Activated CD4-positive, alpha-beta T cell treated with anti-CD3 and anti-CD28 coated beads, Interleukin-2, amount 50 U/mL, for 48 hours (primary cell): ENCODE measurements at regions not wholly inside any gene's neighbourhood (a gene's known extent, or its start where the extent isn't known, plus 50 kb on each side); places are given as distances from the start of the nearest gene placed in this dataset.
"Not testable (repeated sequence)": the region's sequence is repeated elsewhere in the genome, so short reads cannot be mapped to it uniquely, and the experiment has no call there.

Source experiments
- DNase-seq, 2 experiments: peaks; one replicate each; pipeline ENCODE4 v3.0.0-alpha.2; 2020

- no peak for DNase-seq
Measured at GRCh38 chrY:7720974-7721373, 809.4 kb upstream of the AMELY start.

GRCh38 chrY:7719271-7719670, 807.7 kb upstream of the AMELY start:
- no peak for DNase-seq

- DNase-seq: no peak
Measured at GRCh38 chrY:7718626-7719025, 807.1 kb upstream of the AMELY start.

- no peak for DNase-seq
Measured at GRCh38 chrY:7718126-7718525, 806.6 kb upstream of the AMELY start.

- no peak for DNase-seq
Measured at GRCh38 chrY:7714426-7714825, 802.9 kb upstream of the AMELY start.

- DNase-seq: not testable (repeated sequence)
Measured at GRCh38 chrY:7713738-7714137, 802.2 kb upstream of the AMELY start.

- DNase-seq: no peak
Measured at GRCh38 chrY:7712289-7712688, 800.7 kb upstream of the AMELY start.

GRCh38 chrY:7703578-7704140, 792.1 kb upstream of the AMELY start:
- no peak for DNase-seq

- DNase-seq: no peak
Measured at GRCh38 chrY:7702481-7702880, 790.9 kb upstream of the AMELY start.

GRCh38 chrY:7701676-7702075, 790.1 kb upstream of the AMELY start:
- no peak for DNase-seq

- DNase-seq: no peak
Measured at GRCh38 chrY:7697506-7697905, 786.0 kb upstream of the AMELY start.

GRCh38 chrY:7692701-7693100, 781.1 kb upstream of the AMELY start:
- DNase-seq: no peak

- DNase-seq: no peak
Measured at GRCh38 chrY:7687086-7687485, 775.5 kb upstream of the AMELY start.

- no peak for DNase-seq
Measured at GRCh38 chrY:7684546-7684945, 773.0 kb upstream of the AMELY start.

GRCh38 chrY:7682386-7682785, 770.8 kb upstream of the AMELY start:
- no peak for DNase-seq

- no peak for DNase-seq
Measured at GRCh38 chrY:7681426-7681825, 769.9 kb upstream of the AMELY start.

GRCh38 chrY:7674465-7674864, 762.9 kb upstream of the AMELY start:
- DNase-seq: no peak

GRCh38 chrY:7672796-7673195, 761.2 kb upstream of the AMELY start:
- DNase-seq: no peak

GRCh38 chrY:7663261-7663660, 751.7 kb upstream of the AMELY start:
- DNase-seq: no peak

GRCh38 chrY:7659047-7659446, 747.5 kb upstream of the AMELY start:
- no peak for DNase-seq

- no peak for DNase-seq
Measured at GRCh38 chrY:7656596-7656995, 745.0 kb upstream of the AMELY start.

GRCh38 chrY:7654985-7655384, 743.4 kb upstream of the AMELY start:
- DNase-seq: no peak

GRCh38 chrY:7649866-7650265, 738.3 kb upstream of the AMELY start:
- DNase-seq: not testable (repeated sequence)
